Ovary (tissue), 7 donors: ENCODE measurements at regions not wholly inside any gene's neighbourhood (a gene's known extent, or its start where the extent isn't known, plus 50 kb on each side); places are given as distances from the start of the nearest gene placed in this dataset.

Experiments used
- DNase-seq, 5 donors: peaks; one replicate each; pipeline ENCODE4 v3.0.0-alpha.2; 2019 to 2020
- H3K27ac ChIP-seq, 2 donors: fragments of 200-600 bp; one replicate each; pipeline versions ENCODE4 v1.5.1 to v1.8.0; 2019 to 2022
- H3K27me3 ChIP-seq: fragments of 200-600 bp; one replicate; pipeline ENCODE4 v1.8.0; 2022
- H3K36me3 ChIP-seq: fragments of 200-600 bp; sonication (generic); one replicate; pipeline ENCODE4 v1.5.1; 2019
- H3K4me1 ChIP-seq: one replicate; pipeline ENCODE4 v1.8.1; 2013; ENCODE audit warnings: mild to moderate bottlenecking, moderate library complexity; ENCODE audit not compliant: insufficient read depth
- H3K4me3 ChIP-seq: fragments of 200-600 bp; sonication (generic); one replicate; pipeline ENCODE4 v1.5.1; 2017
- H3K9me3 ChIP-seq, 2 donors: fragments of 200-600 bp in 1 of 2; sonication (generic) in 1 of 2; one replicate each; pipeline versions ENCODE4 v1.5.1 to v1.8.1; 2013 to 2019; ENCODE audit warnings: mild to moderate bottlenecking in 1 of 2, moderate library complexity in 1 of 2
- EP300 ChIP-seq: sonication (generic); formaldehyde crosslinking; IDR thresholded peaks from one replicate; pipeline ENCODE4 v1.6.1; 2017; ENCODE audit warnings: antibody characterized with exemption
- POLR2A ChIP-seq: fragments of 450-650 bp; IDR thresholded peaks from one replicate; pipeline ENCODE4 v1.6.1; 2017; ENCODE audit warnings: antibody characterized with exemption, mild to moderate bottlenecking, moderate library complexity
- WGBS, 3 donors: extraction: QIAGEN DNeasy Blood & Tissue Kit in 1 of 3; methylation state at CpG; one replicate each; pipeline versions ENCODE4 v1.1.5 to v1.1.7; 2013 to 2017; 5-methylcytosine and 5-hydroxymethylcytosine counted together
- intact Hi-C, 4 donors: fragments of 100-400 bp; cut with DNase I; formaldehyde crosslinking; loops; one replicate each; pipeline versions ENCODE4 v1.11.0 to v1.15.1; 2022 to 2023
- TF ChIP-seq, protein P1 (sequence below), 3 donors: fragments of 450-650 bp in 2 of 3; fragments of 200-600 bp in 1 of 3; IDR thresholded peaks; one replicate each; pipeline versions ENCODE4 v1.5.1 to v1.8.0; 2016 to 2022; ENCODE audit warnings: antibody characterized with exemption in 3 of 3, mild to moderate bottlenecking in 1 of 3
- donor health status: DM: no; HTN: no; CAD: no; lungs with moderate emphysema.
- donor health status: DM: no; HTN: no; CAD: no.
- donor health status: Bipolar disorder and iron deficiency.
- donor health status: DM: no; HTN: no; CAD: no.
- donor health status: DM: yes; HTN: yes; CAD: no.

DNA sequence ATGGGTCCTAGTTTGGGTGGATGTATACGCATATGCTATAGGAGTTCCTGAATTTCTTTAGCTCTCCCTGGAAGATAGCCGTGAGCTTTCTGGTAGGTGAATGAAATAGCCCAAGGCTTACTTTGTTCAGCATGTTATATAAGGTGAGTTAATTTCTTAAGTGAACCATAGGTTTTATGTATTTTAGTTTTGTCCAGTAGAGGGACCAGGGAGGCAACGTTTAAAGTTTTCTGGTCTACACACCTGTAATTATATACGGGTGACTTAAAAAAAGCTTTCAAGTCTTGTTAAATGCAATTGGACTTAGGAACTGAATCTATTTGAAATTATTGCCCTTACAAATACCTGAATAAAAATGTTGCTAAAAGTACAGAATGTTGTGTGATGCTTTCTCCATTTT is 402.5 kb upstream of the DDX18 start:
- no peak overlapping the region for H3K27ac ChIP-seq
- no peaks in the 10 kb centered on the region for H3K36me3 ChIP-seq
- intact Hi-C loops: no loop called here
- no peak overlapping the region for H3K4me3 ChIP-seq
- TF ChIP-seq, protein P1, sequence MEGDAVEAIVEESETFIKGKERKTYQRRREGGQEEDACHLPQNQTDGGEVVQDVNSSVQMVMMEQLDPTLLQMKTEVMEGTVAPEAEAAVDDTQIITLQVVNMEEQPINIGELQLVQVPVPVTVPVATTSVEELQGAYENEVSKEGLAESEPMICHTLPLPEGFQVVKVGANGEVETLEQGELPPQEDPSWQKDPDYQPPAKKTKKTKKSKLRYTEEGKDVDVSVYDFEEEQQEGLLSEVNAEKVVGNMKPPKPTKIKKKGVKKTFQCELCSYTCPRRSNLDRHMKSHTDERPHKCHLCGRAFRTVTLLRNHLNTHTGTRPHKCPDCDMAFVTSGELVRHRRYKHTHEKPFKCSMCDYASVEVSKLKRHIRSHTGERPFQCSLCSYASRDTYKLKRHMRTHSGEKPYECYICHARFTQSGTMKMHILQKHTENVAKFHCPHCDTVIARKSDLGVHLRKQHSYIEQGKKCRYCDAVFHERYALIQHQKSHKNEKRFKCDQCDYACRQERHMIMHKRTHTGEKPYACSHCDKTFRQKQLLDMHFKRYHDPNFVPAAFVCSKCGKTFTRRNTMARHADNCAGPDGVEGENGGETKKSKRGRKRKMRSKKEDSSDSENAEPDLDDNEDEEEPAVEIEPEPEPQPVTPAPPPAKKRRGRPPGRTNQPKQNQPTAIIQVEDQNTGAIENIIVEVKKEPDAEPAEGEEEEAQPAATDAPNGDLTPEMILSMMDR (IDR thresholded peaks at IDR 0.05): no peak
- no peak for TF ChIP-seq POLR2A
- TF ChIP-seq EP300: no peak
- no peaks in the 10 kb centered on the region for H3K9me3 ChIP-seq
- no peaks in the 10 kb centered on the region for H3K4me1 ChIP-seq
- WGBS, 3 donors: 39 to 53% (median 43%) methylated on average over 4 of the region's 4 CpGs
- H3K27me3 ChIP-seq: no peaks in the 10 kb centered on the region
- no peak for DNase-seq

DNA sequence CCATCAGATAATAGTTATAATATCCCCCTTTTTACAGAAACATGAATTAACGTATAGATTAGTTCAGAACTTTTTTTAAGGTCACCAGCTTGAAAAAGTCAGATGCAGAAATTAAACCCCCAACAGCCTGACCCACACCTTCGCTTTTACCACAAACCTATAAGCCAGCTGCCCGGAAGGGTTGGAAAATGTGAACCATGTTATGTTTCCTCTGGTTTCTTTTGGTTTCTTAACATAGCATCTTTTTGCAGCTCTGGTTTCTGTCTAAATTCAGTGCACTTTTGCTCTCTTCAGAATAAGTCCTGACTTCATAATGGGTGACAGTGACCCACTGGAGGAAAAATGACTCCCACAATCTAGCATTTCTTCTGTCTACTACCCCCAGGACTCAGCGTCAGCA is 381.7 kb upstream of the DDX18 start:
- no peaks in the 10 kb centered on the region for H3K27me3 ChIP-seq
- H3K27ac ChIP-seq: no peak overlapping the region
- no peaks in the 10 kb centered on the region for H3K4me1 ChIP-seq
- H3K9me3 ChIP-seq: no peaks in the 10 kb centered on the region
- no peak overlapping the region for H3K4me3 ChIP-seq
- WGBS, 3 donors: 39 to 49% (median 42%) methylated on average over 4 of the region's 4 CpGs
- TF ChIP-seq POLR2A (no peak), EP300 (no peak)
- TF ChIP-seq, protein P1 (IDR thresholded peaks at IDR 0.05): no peak
- intact Hi-C loops: no loop called here
- DNase-seq: no peak
- H3K36me3 ChIP-seq: no peaks in the 10 kb centered on the region

DNA sequence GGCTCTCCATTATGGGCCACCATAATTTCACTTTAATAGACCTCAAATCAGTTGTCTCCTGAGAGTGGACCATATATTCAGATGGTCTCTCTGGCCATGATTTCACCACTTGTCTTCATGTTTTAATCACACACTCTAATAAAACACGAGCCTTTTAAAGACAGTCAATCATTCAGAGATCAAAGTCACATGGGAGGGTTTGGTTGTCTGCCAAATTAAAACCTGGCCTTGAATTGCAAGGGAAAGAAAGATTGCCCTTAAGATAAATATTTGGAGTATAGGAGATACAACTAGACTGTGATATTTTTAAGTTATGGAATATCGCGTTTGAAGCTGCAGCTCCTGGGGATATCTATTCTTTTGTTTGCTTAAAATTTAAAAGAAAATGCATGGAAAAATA is 377.8 kb upstream of the DDX18 start:
- no peak overlapping the region for H3K4me3 ChIP-seq
- intact Hi-C loops: no loop called here
- no peaks in the 10 kb centered on the region for H3K9me3 ChIP-seq
- TF ChIP-seq EP300 (no peak), POLR2A (no peak)
- TF ChIP-seq, protein P1 (IDR thresholded peaks at IDR 0.05): no peak
- 7 to 16% (median 8%) methylated on average over 3 of the region's 3 CpGs for WGBS, 3 donors
- no peak for DNase-seq
- H3K27me3 ChIP-seq: no peaks in the 10 kb centered on the region
- no peaks in the 10 kb centered on the region for H3K36me3 ChIP-seq
- H3K4me1 ChIP-seq: no peaks in the 10 kb centered on the region
- no peak overlapping the region for H3K27ac ChIP-seq

DNA sequence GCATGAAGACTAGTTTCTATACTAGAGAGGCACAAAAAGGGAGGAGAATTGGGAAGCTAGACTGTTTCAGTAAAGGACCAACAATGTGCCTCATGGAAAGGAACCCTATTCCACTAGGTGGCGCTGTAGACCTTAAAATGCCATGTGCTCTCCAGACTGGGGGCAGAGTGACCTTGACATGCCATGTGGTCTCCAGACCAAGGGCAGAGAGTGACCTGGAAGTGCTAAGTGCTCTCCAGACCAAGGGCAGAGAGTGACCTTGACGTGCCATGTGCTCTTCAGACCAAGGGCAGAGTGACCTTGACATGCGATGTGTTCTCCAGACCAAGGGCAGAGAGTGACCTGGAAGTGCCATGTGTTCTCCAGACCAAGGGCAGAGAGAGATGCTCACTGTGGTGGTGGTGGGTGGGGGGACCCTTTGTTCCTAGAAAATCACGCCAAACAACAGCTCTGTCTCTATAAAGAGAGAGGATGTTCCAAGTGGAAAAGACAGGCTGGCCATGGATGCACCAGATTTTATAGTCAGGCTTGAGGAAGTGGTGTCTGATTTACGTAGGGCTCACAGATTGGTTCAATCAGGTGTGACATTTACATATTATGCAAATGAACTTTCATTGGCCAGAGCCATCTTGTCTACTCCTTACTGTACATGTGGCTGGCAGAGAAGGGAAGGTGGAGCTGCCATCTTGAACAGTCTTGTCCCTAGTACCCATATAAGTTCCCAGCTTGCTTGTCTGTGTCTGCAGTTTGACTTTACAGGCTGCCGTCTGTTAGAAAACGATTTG is 344.0 kb upstream of the DDX18 start:
- Histone ChIP-seq H3K4me1 (no peaks in the 10 kb centered on the region), H3K27me3 (no peaks in the 10 kb centered on the region), H3K27ac (no peak overlapping the region), H3K9me3 (peaks cover 0 to 3% of the 10 kb centered on the region in 2 donors), H3K36me3 (no peaks in the 10 kb centered on the region), H3K4me3 (no peak overlapping the region)
- DNase-seq: no peak
- intact Hi-C loops: no loop called here
- TF ChIP-seq EP300: no peak
- TF ChIP-seq POLR2A: no peak
- TF ChIP-seq, protein P1 (IDR thresholded peaks at IDR 0.05): no peak
- 56 to 61% (median 58%) methylated on average over 7 of the region's 7 CpGs for WGBS, 3 donors
